ENCODE measurements at regions not wholly inside any gene's neighbourhood (a gene's known extent, or its start where the extent isn't known, plus 50 kb on each side); places are given as distances from the start of the nearest gene placed in this dataset.

- no peak overlapping the region for H3K4me3 ChIP-seq (ENCODE audit: low read depth, low read length)
- TF ChIP-seq CTCF (IDR thresholded peaks at IDR 0.05; ENCODE audit: borderline replicate concordance, insufficient read depth, low read depth, low read length), result no peak
Measured at GRCh38 chr20:37630993-37631392, 62.8 kb upstream of the CTNNBL1 start.

- H3K4me3 ChIP-seq (ENCODE audit: low read depth, low read length), result no peak overlapping the region
- TF ChIP-seq CTCF (IDR thresholded peaks at IDR 0.05; ENCODE audit: borderline replicate concordance, insufficient read depth, low read depth, low read length), result no peak
Measured at GRCh38 chr20:37630166-37630565, 63.7 kb upstream of the CTNNBL1 start.

GRCh38 chr20:37627767-37628130 lies 66.1 kb upstream of the CTNNBL1 start:
- TF ChIP-seq CTCF (IDR thresholded peaks at IDR 0.05; ENCODE audit: borderline replicate concordance, insufficient read depth, low read depth, low read length), result no peak
- no peak overlapping the region for H3K4me3 ChIP-seq (ENCODE audit: low read depth, low read length)

- H3K4me3 ChIP-seq (ENCODE audit: low read depth, low read length), result no peak overlapping the region
- no peak for TF ChIP-seq CTCF (IDR thresholded peaks at IDR 0.05; ENCODE audit: borderline replicate concordance, insufficient read depth, low read depth, low read length)
Measured at GRCh38 chr20:37627060-37627766, 66.6 kb upstream of the CTNNBL1 start.

- no peak overlapping the region for H3K4me3 ChIP-seq (ENCODE audit: low read depth, low read length)
- no peak for TF ChIP-seq CTCF (IDR thresholded peaks at IDR 0.05; ENCODE audit: borderline replicate concordance, insufficient read depth, low read depth, low read length)
Measured at GRCh38 chr20:37624963-37625362, 68.9 kb upstream of the CTNNBL1 start.

GRCh38 chr20:37622728-37623127 lies 71.1 kb upstream of the CTNNBL1 start:
- H3K4me3 ChIP-seq (ENCODE audit: low read depth, low read length), result no peak overlapping the region

More at GRCh38 chr20:37622728-37623127, 71.1 kb upstream of the CTNNBL1 start:
- TF ChIP-seq CTCF (IDR thresholded peaks at IDR 0.05; ENCODE audit: borderline replicate concordance, insufficient read depth, low read depth, low read length), result no peak
